ENCODE measurements at regions not wholly inside any gene's neighbourhood (a gene's known extent, or its start where the extent isn't known, plus 50 kb on each side); places are given as distances from the start of the nearest gene placed in this dataset.

- WGBS, 2 donors = 64 to 75% methylated on average over 1 of the region's 1 CpG
- intact Hi-C loops (cut with DNase I) = no loop called here
- no peak overlapping the region for H3K27ac ChIP-seq
- no peaks in the 10 kb centered on the region for H3K4me1 ChIP-seq
- H3K4me3 ChIP-seq = no peak overlapping the region
- no peak for DNase-seq
- H3K36me3 ChIP-seq = no peaks in the 10 kb centered on the region
- H3K9me3 ChIP-seq = no peaks in the 10 kb centered on the region
- TF ChIP-seq CTCF (IDR thresholded peaks at IDR 0.05) (no peak), POLR2A (IDR thresholded peaks at IDR 0.05) (no peak)
- no peaks in the 10 kb centered on the region for H3K27me3 ChIP-seq
These were observed 137.8 kb upstream of the CNTNAP2 start for GRCh38 chr7:145978769-145979168.

GRCh38 chr7:145959981-145960380 lies 156.6 kb upstream of the CNTNAP2 start:
- Histone ChIP-seq H3K27me3 (no peaks in the 10 kb centered on the region), H3K9me3 (peaks cover 0 to 21% (median 3%) of the 10 kb centered on the region in 3 donors), H3K27ac (no peak overlapping the region), H3K4me1 (no peaks in the 10 kb centered on the region), H3K4me3 (no peak overlapping the region), H3K36me3 (no peaks in the 10 kb centered on the region)
- WGBS, 2 donors = 53 to 67% methylated on average over 4 of the region's 4 CpGs
- intact Hi-C loops (cut with DNase I) = no loop called here
- no peak for DNase-seq
- no peak for TF ChIP-seq POLR2A (IDR thresholded peaks at IDR 0.05)
- no peak for TF ChIP-seq CTCF (IDR thresholded peaks at IDR 0.05)

GRCh38 chr7:145957160-145957890 lies 159.3 kb upstream of the CNTNAP2 start:
- no peak for DNase-seq
- Histone ChIP-seq H3K4me3 (no peak overlapping the region), H3K27ac (no peak overlapping the region), H3K4me1 (no peaks in the 10 kb centered on the region), H3K9me3 (peaks cover 0 to 13% (median 3%) of the 10 kb centered on the region in 3 donors), H3K36me3 (no peaks in the 10 kb centered on the region), H3K27me3 (no peaks in the 10 kb centered on the region)
- intact Hi-C loops (cut with DNase I) = no loop called here
- 57 to 75% methylated on average over 2 of the region's 2 CpGs for WGBS, 2 donors
- no peak for TF ChIP-seq CTCF (IDR thresholded peaks at IDR 0.05)
- TF ChIP-seq POLR2A (IDR thresholded peaks at IDR 0.05) = no peak

GRCh38 chr7:145951566-145951965 lies 165.0 kb upstream of the CNTNAP2 start:
- H3K27me3 ChIP-seq = no peaks in the 10 kb centered on the region
- no peaks in the 10 kb centered on the region for H3K36me3 ChIP-seq
- intact Hi-C loops (cut with DNase I) = no loop called here
- H3K4me3 ChIP-seq = no peak overlapping the region
- 72 to 76% methylated on average over 1 of the region's 1 CpG for WGBS, 2 donors
- no peaks in the 10 kb centered on the region for H3K4me1 ChIP-seq
- peaks cover 0 to 5% (median 0%) of the 10 kb centered on the region in 3 donors for H3K9me3 ChIP-seq
- H3K27ac ChIP-seq = no peak overlapping the region
- DNase-seq = no peak
- TF ChIP-seq CTCF (IDR thresholded peaks at IDR 0.05) (no peak), POLR2A (IDR thresholded peaks at IDR 0.05) (no peak)

GRCh38 chr7:145928937-145929336 lies 187.7 kb upstream of the CNTNAP2 start:
- peaks cover 0 to 2% (median 0%) of the 10 kb centered on the region in 3 donors for H3K9me3 ChIP-seq
- H3K27me3 ChIP-seq = no peaks in the 10 kb centered on the region
- no peak for DNase-seq
- TF ChIP-seq POLR2A (IDR thresholded peaks at IDR 0.05) (no peak), CTCF (IDR thresholded peaks at IDR 0.05) (no peak)
- no peaks in the 10 kb centered on the region for H3K4me1 ChIP-seq
- no peak overlapping the region for H3K4me3 ChIP-seq
- 15 to 36% methylated on average over 1 of the region's 1 CpG for WGBS, 2 donors
- no peak overlapping the region for H3K27ac ChIP-seq
- intact Hi-C loops (cut with DNase I) = no loop called here
- no peaks in the 10 kb centered on the region for H3K36me3 ChIP-seq

Data from esophagus squamous epithelium (tissue), 5 donors.